ENCODE measurements at regions not wholly inside any gene's neighbourhood (a gene's known extent, or its start where the extent isn't known, plus 50 kb on each side); places are given as distances from the start of the nearest gene placed in this dataset.

DNA sequence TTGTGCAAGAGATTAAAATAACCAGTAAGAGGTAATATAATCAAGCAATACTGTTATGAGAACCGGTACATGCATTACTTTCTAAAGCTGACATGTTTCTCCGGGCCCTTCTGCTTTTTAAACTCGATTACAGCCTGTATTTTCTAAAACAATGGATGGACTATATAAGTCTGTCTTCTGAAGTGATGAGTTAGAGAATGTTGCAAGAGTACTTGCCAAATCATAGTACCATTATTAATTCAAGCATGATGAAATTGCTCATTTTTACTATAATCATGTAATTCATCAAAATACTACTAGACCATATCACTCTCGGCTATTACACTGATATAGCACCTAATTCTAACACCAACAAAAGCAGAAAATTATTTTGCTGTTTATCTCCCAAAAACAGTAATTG lies 1240.3 kb upstream of the ACVR2A start:
- ChIA-PET POLR2A (ENCODE audit: unreplicated experiment) (no interaction called here), CTCF (no interaction called here)
- ATAC-seq (no peak), DNase-seq (no peak)
- H3K4me3 ChIP-seq (ENCODE audit: low read length) = no peak overlapping the region
- no peaks in the 10 kb centered on the region for H3K79me2 ChIP-seq (ENCODE audit: low read length)
- H3F3A ChIP-seq (ENCODE audit: low read length, unreplicated experiment) = no peaks in the 10 kb centered on the region
- H3K27me3 ChIP-seq (ENCODE audit: low read length) = no peaks in the 10 kb centered on the region
- H3K27ac ChIP-seq (ENCODE audit: low read length) = no peak overlapping the region
- H3K4me1 ChIP-seq (ENCODE audit: insufficient read depth, low read length) = peaks cover 16% of the 10 kb centered on the region; the same call in 1 of the 2 replicates
- H4K20me1 ChIP-seq (ENCODE audit: low read length) = no peaks in the 10 kb centered on the region
- H3K9me2 ChIP-seq (replicated peaks; ENCODE audit: low read length) = no peaks in the 10 kb centered on the region; the same call in 1 of the 2 replicates
- intact Hi-C loops (cut with micrococcal nuclease) = no loop called here
- no TSS peak for BruUV-seq (replicated peaks)
- H3K9ac ChIP-seq (ENCODE audit: low read length) = no peak overlapping the region
- TF ChIP-seq EZH2 (IDR thresholded peaks at IDR 0.05; ENCODE audit: low read length, unreplicated experiment) = no peak
- TF ChIP-seq, protein P1, sequence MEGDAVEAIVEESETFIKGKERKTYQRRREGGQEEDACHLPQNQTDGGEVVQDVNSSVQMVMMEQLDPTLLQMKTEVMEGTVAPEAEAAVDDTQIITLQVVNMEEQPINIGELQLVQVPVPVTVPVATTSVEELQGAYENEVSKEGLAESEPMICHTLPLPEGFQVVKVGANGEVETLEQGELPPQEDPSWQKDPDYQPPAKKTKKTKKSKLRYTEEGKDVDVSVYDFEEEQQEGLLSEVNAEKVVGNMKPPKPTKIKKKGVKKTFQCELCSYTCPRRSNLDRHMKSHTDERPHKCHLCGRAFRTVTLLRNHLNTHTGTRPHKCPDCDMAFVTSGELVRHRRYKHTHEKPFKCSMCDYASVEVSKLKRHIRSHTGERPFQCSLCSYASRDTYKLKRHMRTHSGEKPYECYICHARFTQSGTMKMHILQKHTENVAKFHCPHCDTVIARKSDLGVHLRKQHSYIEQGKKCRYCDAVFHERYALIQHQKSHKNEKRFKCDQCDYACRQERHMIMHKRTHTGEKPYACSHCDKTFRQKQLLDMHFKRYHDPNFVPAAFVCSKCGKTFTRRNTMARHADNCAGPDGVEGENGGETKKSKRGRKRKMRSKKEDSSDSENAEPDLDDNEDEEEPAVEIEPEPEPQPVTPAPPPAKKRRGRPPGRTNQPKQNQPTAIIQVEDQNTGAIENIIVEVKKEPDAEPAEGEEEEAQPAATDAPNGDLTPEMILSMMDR (conservative IDR thresholded peaks at IDR 0.05; ENCODE audit: low read depth, low read length) = no peak
- no peak for TF ChIP-seq EZH2phosphoT487 (IDR thresholded peaks at IDR 0.05; ENCODE audit: borderline replicate concordance, low read length)
- H2AFZ ChIP-seq (ENCODE audit: low read length) = no peak overlapping the region
- no peaks in the 10 kb centered on the region for H3K36me3 ChIP-seq (ENCODE audit: low read depth, low read length)
- no peaks in the 10 kb centered on the region for H3K9me3 ChIP-seq (ENCODE audit: low read length)
- H3K4me2 ChIP-seq (ENCODE audit: low read length) = no peak overlapping the region

DNA sequence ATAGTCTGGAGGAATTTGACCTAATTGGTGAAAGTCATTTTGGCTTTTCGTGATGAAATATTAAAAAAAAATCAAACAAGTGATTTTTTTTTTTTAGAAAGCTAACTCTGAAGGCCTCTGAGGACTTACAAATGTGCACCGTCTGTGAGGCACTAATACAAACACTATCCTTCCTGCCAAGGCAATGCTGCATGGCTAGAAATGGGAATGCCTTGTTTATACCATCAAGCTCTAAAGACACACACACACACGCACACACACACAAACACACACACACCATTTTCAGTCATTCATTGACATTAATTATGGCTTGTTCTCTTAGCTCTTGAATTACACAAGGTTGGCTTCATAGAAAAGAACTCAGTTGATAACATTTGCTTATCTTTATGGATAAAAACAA lies 1242.0 kb upstream of the ACVR2A start:
- H2AFZ ChIP-seq (ENCODE audit: low read length) = no peak overlapping the region
- H3K9ac ChIP-seq (ENCODE audit: low read length) = no peak overlapping the region
- CTCF ChIA-PET = no interaction called here
- H3F3A ChIP-seq (ENCODE audit: low read length, unreplicated experiment) = no peaks in the 10 kb centered on the region
- POLR2A ChIA-PET (ENCODE audit: unreplicated experiment) = interaction anchor here (0.5 kb wide), 1 partner anchor 31 kb away, joined by 3 read pairs; no protein-coding TSS in a partner anchor
- no peaks in the 10 kb centered on the region; the same call in 1 of the 2 replicates for H3K9me2 ChIP-seq (replicated peaks; ENCODE audit: low read length)
- no peak overlapping the region for H3K4me2 ChIP-seq (ENCODE audit: low read length)
- BruUV-seq (replicated peaks) = no TSS peak
- no peaks in the 10 kb centered on the region for H3K27me3 ChIP-seq (ENCODE audit: low read length)
- H3K27ac ChIP-seq (ENCODE audit: low read length) = no peak overlapping the region
- TF ChIP-seq EZH2 (IDR thresholded peaks at IDR 0.05; ENCODE audit: low read length, unreplicated experiment) = no peak
- no peak for TF ChIP-seq EZH2phosphoT487 (IDR thresholded peaks at IDR 0.05; ENCODE audit: borderline replicate concordance, low read length)
- TF ChIP-seq, protein P1 (conservative IDR thresholded peaks at IDR 0.05; ENCODE audit: low read depth, low read length) = no peak
- H3K4me1 ChIP-seq (ENCODE audit: insufficient read depth, low read length) = peaks cover 6% of the 10 kb centered on the region; the same call in 1 of the 2 replicates
- no peaks in the 10 kb centered on the region for H3K36me3 ChIP-seq (ENCODE audit: low read depth, low read length)
- no peaks in the 10 kb centered on the region for H4K20me1 ChIP-seq (ENCODE audit: low read length)
- H3K9me3 ChIP-seq (ENCODE audit: low read length) = no peaks in the 10 kb centered on the region
- ATAC-seq = no peak
- H3K4me3 ChIP-seq (ENCODE audit: low read length) = no peak overlapping the region
- intact Hi-C loops (cut with micrococcal nuclease) = no loop called here
- no peaks in the 10 kb centered on the region for H3K79me2 ChIP-seq (ENCODE audit: low read length)
- DNase-seq = no peak

DNA sequence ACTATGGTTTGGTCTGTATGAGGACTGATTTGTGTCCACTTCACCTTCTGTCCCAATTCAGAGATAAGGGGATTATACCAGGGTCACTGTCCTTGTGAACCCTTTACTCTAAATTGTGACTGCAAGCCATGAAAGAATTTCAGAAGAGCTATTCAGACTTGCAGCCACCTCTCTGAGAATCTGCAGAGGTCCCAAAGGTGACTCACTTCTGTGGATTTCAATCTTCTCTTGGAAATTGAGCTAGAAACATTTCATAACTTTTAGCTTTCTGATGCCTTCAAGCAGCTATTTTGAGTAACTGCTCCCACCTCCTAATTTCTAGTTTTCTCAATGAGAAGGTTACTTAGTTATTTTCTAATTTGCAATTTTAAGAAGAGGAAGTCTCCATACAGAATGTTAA lies 1242.4 kb upstream of the ACVR2A start:
- Histone ChIP-seq H3K79me2 (ENCODE audit: low read length) (no peaks in the 10 kb centered on the region), H3K27ac (ENCODE audit: low read length) (no peak overlapping the region), H3K9ac (ENCODE audit: low read length) (no peak overlapping the region), H3K4me3 (ENCODE audit: low read length) (no peak overlapping the region), H3K27me3 (ENCODE audit: low read length) (no peaks in the 10 kb centered on the region), H3F3A (ENCODE audit: low read length, unreplicated experiment) (no peaks in the 10 kb centered on the region), H3K36me3 (ENCODE audit: low read depth, low read length) (no peaks in the 10 kb centered on the region), H3K9me3 (ENCODE audit: low read length) (no peaks in the 10 kb centered on the region), H4K20me1 (ENCODE audit: low read length) (no peaks in the 10 kb centered on the region), H3K4me2 (ENCODE audit: low read length) (no peak overlapping the region), H2AFZ (ENCODE audit: low read length) (no peak overlapping the region), H3K4me1 (ENCODE audit: insufficient read depth, low read length) (peaks cover 7% of the 10 kb centered on the region), H3K9me2 (replicated peaks; ENCODE audit: low read length) (no peaks in the 10 kb centered on the region; the same call in 1 of the 2 replicates)
- TF ChIP-seq, protein P1 (conservative IDR thresholded peaks at IDR 0.05; ENCODE audit: low read depth, low read length) = no peak
- TF ChIP-seq EZH2phosphoT487 (IDR thresholded peaks at IDR 0.05; ENCODE audit: borderline replicate concordance, low read length) = no peak
- no peak for TF ChIP-seq EZH2 (IDR thresholded peaks at IDR 0.05; ENCODE audit: low read length, unreplicated experiment)
- CTCF ChIA-PET = no interaction called here
- intact Hi-C loops (cut with micrococcal nuclease) = no loop called here
- POLR2A ChIA-PET (ENCODE audit: unreplicated experiment) = interaction anchor here (0.5 kb wide), 1 partner anchor 31 kb away, joined by 3 read pairs; no protein-coding TSS in a partner anchor
- BruUV-seq (replicated peaks) = no TSS peak
- ATAC-seq (no peak), DNase-seq (peak; percentile 22)

All from PC-3 (cell line).